OCI-LY3 (cell line): ENCODE measurements at regions not wholly inside any gene's neighbourhood (a gene's known extent, or its start where the extent isn't known, plus 50 kb on each side); places are given as distances from the start of the nearest gene placed in this dataset.

Experiments used
- EZH2phosphoT487 ChIP-seq: fragments of 200-600 bp; shearing (Covaris generic); IDR thresholded peaks from 2 replicates; pipeline ENCODE4 v1.6.1; 2018; ENCODE audit warnings: antibody characterized with exemption, mixed run types, low read depth
- TF ChIP-seq, protein P1 (sequence below): fragments of 200-600, 300-600 bp; sonication (generic); IDR thresholded peaks from 2 replicates; pipeline ENCODE4 v1.5.1; 2014; ENCODE audit warnings: antibody characterized with exemption, low read length, low read depth

DNA sequence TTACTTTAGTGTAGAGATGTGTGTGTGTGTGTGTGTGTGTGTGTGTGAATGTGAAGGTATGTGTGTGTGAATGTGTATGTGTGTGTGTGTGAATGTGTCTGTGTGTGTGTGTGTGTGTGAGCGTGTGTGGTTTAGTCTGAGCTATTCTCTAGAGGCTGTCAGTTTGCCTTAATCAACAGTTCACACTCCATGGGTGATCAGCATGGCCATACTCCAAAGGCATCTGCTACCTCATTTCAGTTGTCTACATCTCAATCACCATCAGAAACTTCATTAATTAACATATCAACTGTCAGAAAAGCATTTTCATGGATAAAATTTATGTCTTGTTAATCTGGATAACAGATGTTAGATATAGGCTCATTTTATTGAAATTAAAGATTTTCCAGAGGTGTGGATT is 103.1 kb upstream of the PTPN3 start:
- TF ChIP-seq, protein P1, sequence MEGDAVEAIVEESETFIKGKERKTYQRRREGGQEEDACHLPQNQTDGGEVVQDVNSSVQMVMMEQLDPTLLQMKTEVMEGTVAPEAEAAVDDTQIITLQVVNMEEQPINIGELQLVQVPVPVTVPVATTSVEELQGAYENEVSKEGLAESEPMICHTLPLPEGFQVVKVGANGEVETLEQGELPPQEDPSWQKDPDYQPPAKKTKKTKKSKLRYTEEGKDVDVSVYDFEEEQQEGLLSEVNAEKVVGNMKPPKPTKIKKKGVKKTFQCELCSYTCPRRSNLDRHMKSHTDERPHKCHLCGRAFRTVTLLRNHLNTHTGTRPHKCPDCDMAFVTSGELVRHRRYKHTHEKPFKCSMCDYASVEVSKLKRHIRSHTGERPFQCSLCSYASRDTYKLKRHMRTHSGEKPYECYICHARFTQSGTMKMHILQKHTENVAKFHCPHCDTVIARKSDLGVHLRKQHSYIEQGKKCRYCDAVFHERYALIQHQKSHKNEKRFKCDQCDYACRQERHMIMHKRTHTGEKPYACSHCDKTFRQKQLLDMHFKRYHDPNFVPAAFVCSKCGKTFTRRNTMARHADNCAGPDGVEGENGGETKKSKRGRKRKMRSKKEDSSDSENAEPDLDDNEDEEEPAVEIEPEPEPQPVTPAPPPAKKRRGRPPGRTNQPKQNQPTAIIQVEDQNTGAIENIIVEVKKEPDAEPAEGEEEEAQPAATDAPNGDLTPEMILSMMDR: no peak
- no peak for TF ChIP-seq EZH2phosphoT487
